ENCODE measurements at regions not wholly inside any gene's neighbourhood (a gene's known extent, or its start where the extent isn't known, plus 50 kb on each side); places are given as distances from the start of the nearest gene placed in this dataset.

GRCh38 chr12:42640391-42640790 lies 50.8 kb upstream of the PRICKLE1 start:
- no peak for TF ChIP-seq CTCF (IDR thresholded peaks at IDR 0.05)
- DNase-seq (ENCODE audit: low spot score): no peak
- no peak overlapping the region for H3K27ac ChIP-seq
- H3K4me3 ChIP-seq: no peak overlapping the region

DNA sequence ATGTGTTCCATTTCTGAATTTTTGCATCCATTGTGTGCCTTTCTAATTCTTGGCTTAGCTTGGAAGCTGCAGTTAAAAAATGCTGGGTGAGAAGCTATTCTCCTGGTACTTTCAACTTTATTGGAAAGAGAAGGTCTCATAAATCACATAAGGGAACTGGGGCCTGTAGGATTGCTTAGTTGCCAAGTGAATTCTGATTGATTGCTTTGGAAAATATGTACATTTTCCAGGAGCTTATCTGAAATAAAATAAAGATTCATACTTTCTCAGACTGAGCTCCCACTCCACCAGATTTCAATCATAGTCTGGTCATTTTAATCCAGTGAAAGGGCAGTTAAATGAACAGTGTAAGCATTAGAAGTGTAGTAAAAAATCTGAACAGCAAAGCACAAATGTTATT lies 50.0 kb upstream of the PRICKLE1 start:
- no peak overlapping the region for H3K4me3 ChIP-seq
- TF ChIP-seq CTCF (IDR thresholded peaks at IDR 0.05): no peak

More for the DNA sequence above, 50.0 kb upstream of the PRICKLE1 start:
- DNase-seq (ENCODE audit: low spot score): no peak
- H3K27ac ChIP-seq: no peak overlapping the region

Measured in coronary artery (tissue), 2 donors.